ENCODE measurements at regions not wholly inside any gene's neighbourhood (a gene's known extent, or its start where the extent isn't known, plus 50 kb on each side); places are given as distances from the start of the nearest gene placed in this dataset.
"Not testable (repeated sequence)": the region's sequence is repeated elsewhere in the genome, so short reads cannot be mapped to it uniquely, and the experiment has no call there.

DNA sequence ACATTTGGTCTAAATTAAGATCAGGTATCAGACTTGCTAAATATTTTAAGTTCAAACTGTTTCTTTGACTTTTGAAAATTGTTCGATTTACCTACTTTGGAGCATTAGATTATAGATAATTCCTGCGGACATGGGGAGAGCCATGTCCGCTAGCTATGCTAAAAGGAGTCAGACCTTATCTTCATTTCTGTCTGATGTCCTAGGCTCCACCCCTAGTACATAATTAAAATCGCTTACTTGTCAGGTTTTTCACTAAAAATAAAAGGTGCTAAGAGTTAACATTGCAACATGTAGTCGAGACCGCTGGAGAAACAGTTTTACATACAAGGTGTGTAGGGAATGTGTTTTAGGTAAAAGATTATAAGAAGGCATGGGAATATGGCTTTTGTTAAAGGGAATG lies 71.9 kb upstream of the EPS8L3 start:
- not testable (repeated sequence) for TF ChIP-seq POLR2A (IDR thresholded peaks at IDR 0.05)
- TF ChIP-seq, protein P1, sequence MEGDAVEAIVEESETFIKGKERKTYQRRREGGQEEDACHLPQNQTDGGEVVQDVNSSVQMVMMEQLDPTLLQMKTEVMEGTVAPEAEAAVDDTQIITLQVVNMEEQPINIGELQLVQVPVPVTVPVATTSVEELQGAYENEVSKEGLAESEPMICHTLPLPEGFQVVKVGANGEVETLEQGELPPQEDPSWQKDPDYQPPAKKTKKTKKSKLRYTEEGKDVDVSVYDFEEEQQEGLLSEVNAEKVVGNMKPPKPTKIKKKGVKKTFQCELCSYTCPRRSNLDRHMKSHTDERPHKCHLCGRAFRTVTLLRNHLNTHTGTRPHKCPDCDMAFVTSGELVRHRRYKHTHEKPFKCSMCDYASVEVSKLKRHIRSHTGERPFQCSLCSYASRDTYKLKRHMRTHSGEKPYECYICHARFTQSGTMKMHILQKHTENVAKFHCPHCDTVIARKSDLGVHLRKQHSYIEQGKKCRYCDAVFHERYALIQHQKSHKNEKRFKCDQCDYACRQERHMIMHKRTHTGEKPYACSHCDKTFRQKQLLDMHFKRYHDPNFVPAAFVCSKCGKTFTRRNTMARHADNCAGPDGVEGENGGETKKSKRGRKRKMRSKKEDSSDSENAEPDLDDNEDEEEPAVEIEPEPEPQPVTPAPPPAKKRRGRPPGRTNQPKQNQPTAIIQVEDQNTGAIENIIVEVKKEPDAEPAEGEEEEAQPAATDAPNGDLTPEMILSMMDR (IDR thresholded peaks at IDR 0.05): not testable (repeated sequence)

Data from adrenal gland (tissue), 5 donors.